NOMO-1 (cell line): ENCODE measurements at regions not wholly inside any gene's neighbourhood (a gene's known extent, or its start where the extent isn't known, plus 50 kb on each side); places are given as distances from the start of the nearest gene placed in this dataset.

ENCODE experiments used
- DNase-seq, 2 experiments: peaks; one replicate each; lab custom pipeline; 2025; ENCODE audit not compliant: unreplicated experiment in 2 of 2; lab: John Stamatoyannopoulos, UW

- no peak for DNase-seq
Measured at GRCh38 chr2:205937211-205937610, 148.8 kb downstream of the INO80D start.

GRCh38 chr2:205936446-205936845 is 149.5 kb downstream of the INO80D start:
- DNase-seq, result no peak

- no peak for DNase-seq
Measured at GRCh38 chr2:205934443-205934842, 151.5 kb downstream of the INO80D start.

DNA sequence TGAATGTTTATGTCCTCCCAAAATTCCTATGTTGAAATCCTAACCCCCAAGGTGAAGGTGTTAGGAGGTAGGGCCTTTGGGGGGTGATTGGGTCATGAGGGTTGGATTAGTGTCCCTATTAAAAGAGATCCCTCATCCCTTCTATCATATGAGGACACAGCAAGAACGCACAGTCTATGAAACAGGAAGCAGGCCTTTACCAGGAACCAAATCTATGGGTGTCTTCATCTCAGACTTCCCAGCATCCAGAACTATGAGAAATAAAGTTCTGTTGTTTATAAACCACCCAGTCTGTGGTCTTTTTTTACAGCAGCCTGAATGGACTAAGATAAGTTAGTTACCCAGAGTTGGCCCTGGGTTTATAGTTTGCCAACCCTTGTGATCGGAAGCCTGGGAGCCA is 153.1 kb downstream of the INO80D start:
- DNase-seq, result no peak

- no peak for DNase-seq
Measured at GRCh38 chr2:205931388-205931787, 154.6 kb downstream of the INO80D start.

DNA sequence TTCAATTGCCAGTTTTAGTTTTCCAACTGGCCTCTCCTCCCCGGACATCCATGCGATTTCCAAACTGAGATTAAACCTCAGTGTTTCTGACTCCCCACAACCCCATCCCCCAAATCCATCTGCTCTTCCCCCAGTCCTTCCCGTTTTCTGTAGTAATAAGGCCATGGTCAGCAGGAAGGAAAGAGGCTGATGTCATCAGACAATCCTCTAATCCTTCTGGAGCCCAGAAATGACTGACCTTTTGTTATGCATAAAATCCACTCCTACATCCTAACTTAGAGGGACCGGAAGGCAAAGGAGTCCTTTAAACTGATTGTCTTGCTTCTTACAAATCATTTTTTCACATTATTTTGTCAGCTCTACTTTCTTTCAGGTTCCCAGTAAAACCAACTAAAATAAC is 155.8 kb downstream of the INO80D start:
- DNase-seq, result no peak

GRCh38 chr2:205929246-205929942 is 156.6 kb downstream of the INO80D start:
- no peak for DNase-seq

DNA sequence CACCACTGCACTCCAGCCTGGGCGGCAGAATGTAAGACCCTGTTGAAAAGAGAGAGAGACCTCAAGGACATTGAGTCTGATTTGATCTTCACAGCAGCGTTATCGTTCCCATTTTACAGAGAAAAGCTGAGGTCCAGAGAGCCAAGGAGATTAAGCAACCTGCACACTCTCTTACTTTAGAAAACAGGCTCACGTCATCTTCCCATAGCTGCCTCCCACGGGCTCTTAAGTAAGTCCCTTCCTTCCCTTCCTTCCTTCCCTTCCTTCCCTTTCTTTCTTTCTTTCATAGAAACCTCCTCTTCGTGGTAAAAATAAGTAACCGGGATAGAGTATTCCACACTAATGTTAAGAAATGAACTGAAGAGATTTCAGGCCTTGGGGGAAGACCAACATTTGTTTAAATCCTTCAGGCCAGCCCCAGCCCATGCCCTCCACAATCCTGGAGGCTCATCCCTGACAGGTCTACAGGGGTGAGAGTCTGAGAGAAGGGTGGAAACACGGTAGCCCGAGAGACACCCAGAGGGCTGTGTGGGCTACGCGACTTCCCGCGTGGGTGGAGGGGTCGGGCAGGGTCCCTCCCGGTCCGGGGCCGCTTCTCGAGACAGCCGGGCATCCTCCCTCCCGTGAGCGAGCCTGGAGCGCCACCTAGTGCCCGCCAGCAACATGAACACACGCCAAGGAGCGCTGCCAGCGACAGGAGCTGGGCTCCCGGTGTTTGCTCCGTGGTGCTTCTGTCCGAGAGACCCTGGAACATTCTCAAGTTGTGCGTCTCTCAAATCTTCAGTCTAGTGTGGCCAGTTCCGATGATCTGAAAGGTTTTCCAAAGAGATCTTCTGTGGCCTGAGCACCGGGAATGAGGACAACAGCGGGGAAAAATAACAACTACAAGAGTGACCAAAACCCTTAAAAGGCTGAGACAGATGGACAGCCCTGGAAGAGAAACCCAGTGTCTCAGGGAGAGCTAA is 160.3 kb downstream of the INO80D start:
- peak; percentile 31 to 42 for DNase-seq

- no peak for DNase-seq
Measured at GRCh38 chr2:205924676-205925075, 161.3 kb downstream of the INO80D start.

DNA sequence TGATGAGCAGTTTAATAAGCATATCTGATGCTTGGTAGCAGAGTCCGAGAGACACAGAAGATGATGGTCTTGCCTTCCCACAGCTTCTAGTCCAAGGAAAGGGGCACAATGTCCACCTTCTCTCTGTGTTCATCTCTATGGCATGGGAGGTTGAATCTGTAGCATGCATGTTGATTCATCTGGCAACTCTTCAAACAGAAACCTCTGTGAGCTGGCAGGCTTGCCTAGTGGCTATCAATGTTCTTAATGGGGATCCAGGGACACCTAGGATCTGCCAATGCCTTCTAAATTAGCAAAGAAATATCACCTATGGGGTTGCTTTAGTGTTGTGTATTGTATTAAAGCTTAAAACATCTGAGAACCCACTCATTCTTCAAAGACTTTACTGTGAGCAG is 170.8 kb downstream of the INO80D start:
- no peak for DNase-seq

DNA sequence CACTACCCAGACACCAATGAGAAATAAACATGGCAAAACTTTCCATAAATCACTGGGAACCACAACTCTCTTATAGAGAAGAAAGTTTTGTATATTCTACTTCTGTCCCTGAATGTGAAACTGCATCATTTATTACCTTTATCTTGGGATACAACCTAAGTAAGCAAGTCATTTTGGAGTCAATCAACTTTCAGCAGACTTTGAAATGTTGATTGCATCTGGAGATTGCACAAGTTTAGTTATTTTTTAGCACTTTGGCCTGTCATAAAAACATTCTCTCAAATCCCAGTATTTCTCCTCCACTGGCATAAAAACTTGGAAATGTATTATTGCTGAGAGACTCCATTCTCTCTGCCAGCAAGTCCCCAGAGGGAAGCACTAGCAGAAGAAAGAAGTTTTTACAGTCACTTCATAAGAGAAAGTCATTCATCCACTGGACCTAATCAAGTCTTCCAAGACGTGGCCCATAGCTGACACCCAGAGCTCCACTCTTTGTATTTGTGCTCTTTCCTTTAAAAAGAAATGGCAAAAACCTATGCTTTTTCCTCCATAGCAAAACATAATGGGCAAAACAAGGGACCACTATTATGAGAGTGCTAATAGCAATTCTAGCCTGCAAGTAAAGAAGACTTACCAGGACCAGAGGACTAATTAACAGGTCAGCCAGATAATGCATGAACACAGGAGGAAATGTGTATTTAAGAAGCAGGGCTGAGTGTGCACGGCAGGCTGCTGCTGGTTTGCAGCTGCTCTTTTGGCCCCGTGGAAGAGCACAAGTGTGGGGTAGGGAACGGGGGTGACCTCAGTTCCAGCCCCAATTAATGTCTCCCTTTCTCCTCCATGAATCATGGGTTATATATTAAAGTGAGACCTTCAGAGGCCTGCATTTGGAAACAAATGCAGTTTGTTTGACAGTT is 171.5 kb downstream of the INO80D start:
- peak in 1 of 2 experiments; percentile 15 for DNase-seq

- no peak for DNase-seq
Measured at GRCh38 chr2:205913668-205914067, 172.3 kb downstream of the INO80D start.

DNA sequence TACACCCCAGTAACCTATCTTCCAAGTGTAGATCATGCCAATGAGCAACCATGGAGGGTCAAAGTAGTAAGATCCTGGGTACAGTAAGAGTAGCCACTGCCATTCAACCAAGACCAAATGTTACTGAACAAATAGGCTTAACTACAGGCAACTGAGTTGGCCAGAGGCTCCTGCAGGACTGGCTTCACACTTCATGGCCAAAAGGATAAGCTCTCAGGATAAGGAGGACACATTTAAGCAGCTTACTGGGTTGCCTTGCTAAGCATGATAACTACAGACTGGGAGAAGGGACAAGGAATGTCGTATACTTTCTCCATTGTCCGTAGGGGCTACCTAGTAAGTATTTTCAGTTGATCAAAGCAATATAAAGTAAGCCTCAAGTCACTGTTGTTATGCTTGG is 174.7 kb downstream of the INO80D start:
- DNase-seq, result no peak

GRCh38 chr2:205909184-205909572 is 176.8 kb downstream of the INO80D start:
- no peak for DNase-seq

DNA sequence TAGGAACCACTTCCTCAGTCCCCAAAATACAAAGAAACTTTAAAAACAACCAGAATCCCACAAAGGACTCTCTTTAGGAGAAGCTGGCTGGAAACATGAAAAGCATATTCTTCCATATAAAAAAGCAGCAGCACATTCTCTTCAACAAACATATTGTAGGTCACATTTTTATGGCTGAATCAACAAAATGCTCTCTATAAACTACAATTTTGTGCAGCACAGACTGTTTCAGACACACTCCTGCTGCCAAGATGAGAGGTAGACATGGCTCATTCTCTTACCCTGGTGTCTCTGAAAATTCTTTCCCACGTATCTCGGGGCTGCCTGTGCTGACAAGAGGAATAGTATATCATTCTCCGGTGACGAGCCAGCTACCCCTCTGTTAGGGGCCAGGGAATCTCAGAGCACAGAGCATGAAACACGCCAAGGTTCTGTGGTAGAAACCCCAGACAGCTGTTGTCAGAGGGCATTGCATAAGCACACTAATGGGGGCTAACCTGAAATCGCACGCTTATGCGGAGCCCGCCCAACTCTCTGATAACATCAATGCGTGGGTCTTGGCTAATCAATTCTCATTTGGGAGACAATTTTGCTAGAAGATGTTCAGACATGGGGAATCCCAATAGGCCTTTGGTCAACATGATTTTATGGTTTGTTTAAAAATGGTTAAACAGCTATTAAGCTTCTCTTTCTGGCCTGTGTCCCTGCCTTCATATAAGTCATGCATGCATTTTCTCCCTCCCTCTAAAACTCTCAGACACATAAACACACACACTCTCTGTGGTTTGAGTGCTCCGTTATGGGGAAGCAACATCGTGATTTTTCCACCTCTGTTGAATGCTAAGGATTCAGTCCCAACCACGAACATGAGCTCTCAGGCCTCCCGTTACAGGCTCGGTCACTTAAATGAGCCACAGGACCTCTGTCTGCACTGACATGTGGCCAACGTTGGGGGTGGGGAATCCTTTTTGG is 177.5 kb downstream of the INO80D start:
- no peak for DNase-seq

- DNase-seq, result no peak
Measured at GRCh38 chr2:205906419-205906818, 179.6 kb downstream of the INO80D start.

DNA sequence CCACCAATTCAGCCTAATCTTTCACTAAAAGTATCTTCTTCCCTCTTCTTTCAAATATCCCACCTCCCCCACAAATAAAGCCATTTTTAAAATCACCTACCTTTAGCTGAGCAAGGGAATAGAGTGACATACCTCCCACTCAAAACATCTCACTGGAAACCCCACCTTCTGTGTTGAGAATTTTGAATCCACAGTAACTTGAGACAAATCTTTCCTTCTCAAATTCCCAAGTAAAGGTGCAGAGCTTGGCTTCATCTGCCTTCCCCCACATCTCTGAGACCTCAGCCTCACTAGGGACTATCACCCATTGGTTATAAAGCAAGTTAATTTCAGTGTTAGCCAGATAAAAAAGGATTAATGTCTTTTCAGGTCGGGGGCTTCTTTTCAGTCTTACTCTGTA is 180.4 kb downstream of the INO80D start:
- DNase-seq, result no peak

- DNase-seq, result no peak
Measured at GRCh38 chr2:205904873-205905272, 181.1 kb downstream of the INO80D start.

- DNase-seq, result peak in 1 of 2 experiments; percentile 13
Measured at GRCh38 chr2:205903549-205904129, 182.3 kb downstream of the INO80D start.

- no peak for DNase-seq
Measured at GRCh38 chr2:205902900-205903237, 183.1 kb downstream of the INO80D start.
